ENCODE measurements at regions not wholly inside any gene's neighbourhood (a gene's known extent, or its start where the extent isn't known, plus 50 kb on each side); places are given as distances from the start of the nearest gene placed in this dataset.

DNA sequence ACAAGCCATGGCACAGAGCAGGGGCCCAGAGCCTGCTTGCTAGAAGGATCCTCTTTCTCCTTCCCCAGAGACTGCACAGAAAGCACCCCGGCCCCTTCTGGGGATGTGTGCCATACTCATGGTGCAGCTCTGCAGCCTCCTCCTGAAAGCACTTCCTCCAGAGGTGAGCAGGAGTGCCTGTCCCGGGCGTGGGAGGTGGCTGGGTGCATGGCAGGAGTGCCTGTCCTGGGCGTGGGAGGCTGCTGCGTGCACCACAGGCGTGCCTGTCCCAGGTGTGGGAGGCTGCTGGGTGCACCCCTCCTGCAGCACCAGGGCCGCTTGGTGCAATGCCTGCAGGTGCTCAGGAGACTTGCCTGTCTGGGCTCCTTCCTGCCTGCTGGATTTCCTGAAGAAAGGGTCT, 913.3 kb downstream of the UQCRFS1 start:
- TF ChIP-seq, protein P1, sequence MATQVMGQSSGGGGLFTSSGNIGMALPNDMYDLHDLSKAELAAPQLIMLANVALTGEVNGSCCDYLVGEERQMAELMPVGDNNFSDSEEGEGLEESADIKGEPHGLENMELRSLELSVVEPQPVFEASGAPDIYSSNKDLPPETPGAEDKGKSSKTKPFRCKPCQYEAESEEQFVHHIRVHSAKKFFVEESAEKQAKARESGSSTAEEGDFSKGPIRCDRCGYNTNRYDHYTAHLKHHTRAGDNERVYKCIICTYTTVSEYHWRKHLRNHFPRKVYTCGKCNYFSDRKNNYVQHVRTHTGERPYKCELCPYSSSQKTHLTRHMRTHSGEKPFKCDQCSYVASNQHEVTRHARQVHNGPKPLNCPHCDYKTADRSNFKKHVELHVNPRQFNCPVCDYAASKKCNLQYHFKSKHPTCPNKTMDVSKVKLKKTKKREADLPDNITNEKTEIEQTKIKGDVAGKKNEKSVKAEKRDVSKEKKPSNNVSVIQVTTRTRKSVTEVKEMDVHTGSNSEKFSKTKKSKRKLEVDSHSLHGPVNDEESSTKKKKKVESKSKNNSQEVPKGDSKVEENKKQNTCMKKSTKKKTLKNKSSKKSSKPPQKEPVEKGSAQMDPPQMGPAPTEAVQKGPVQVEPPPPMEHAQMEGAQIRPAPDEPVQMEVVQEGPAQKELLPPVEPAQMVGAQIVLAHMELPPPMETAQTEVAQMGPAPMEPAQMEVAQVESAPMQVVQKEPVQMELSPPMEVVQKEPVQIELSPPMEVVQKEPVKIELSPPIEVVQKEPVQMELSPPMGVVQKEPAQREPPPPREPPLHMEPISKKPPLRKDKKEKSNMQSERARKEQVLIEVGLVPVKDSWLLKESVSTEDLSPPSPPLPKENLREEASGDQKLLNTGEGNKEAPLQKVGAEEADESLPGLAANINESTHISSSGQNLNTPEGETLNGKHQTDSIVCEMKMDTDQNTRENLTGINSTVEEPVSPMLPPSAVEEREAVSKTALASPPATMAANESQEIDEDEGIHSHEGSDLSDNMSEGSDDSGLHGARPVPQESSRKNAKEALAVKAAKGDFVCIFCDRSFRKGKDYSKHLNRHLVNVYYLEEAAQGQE (IDR thresholded peaks at IDR 0.05; ENCODE audit: low read depth) = no peak
- TF ChIP-seq TEAD4 (IDR thresholded peaks at IDR 0.05) (peak; percentile 60), CREB1 (IDR thresholded peaks at IDR 0.05; ENCODE audit: low read depth) (no peak), YY1 (IDR thresholded peaks at IDR 0.05; ENCODE audit: low read depth) (no peak), EGR1 (IDR thresholded peaks at IDR 0.05) (peak; percentile 89), ZBTB7A (IDR thresholded peaks at IDR 0.05; ENCODE audit: low read depth) (no peak), CEBPB (IDR thresholded peaks at IDR 0.05) (no peak), EP300 (IDR thresholded peaks at IDR 0.05; ENCODE audit: borderline replicate concordance) (peak; percentile 71), TCF12 (IDR thresholded peaks at IDR 0.05; ENCODE audit: low read depth) (peak; percentile 82), RAD21 (IDR thresholded peaks at IDR 0.05; ENCODE audit: low read depth) (no peak), NFIC (IDR thresholded peaks at IDR 0.05) (no peak), FOXM1 (IDR thresholded peaks at IDR 0.05; ENCODE audit: borderline replicate concordance, low read depth) (no peak), TAF1 (IDR thresholded peaks at IDR 0.05; ENCODE audit: low read depth) (no peak)
- TF ChIP-seq, protein P2, sequence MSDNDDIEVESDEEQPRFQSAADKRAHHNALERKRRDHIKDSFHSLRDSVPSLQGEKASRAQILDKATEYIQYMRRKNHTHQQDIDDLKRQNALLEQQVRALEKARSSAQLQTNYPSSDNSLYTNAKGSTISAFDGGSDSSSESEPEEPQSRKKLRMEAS (IDR thresholded peaks at IDR 0.05) = no peak
- TF ChIP-seq, protein P3, sequence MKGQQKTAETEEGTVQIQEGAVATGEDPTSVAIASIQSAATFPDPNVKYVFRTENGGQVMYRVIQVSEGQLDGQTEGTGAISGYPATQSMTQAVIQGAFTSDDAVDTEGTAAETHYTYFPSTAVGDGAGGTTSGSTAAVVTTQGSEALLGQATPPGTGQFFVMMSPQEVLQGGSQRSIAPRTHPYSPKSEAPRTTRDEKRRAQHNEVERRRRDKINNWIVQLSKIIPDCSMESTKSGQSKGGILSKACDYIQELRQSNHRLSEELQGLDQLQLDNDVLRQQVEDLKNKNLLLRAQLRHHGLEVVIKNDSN (IDR thresholded peaks at IDR 0.05) = no peak

DNA sequence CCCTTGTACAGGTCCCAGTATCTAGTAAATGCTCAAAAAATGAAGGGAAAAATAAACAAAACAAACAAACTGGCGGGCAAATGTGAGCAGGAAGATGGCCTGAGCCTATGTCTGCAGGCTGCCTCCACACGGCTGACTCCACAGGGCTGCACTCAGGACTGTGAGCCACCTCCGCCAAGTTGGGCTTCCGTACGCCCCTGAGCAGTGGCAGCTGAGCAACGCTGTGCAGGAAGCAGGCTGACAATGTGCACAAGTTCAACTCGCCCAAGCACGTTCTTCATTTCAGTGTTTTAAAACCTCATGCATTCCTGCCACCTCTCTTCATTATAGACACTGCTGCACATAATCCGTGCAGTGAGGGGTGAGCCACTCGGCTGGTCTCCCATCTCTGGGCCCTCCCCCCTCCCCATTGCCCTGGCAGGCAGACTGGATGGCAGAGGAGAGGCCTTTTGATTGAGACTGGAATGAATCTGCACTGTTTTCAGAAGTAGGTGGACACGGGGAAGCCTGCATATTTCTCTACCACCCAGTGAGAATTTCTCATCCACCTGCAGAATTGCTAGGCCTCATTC, 915.3 kb downstream of the UQCRFS1 start:
- TF ChIP-seq, protein P1 (IDR thresholded peaks at IDR 0.05; ENCODE audit: low read depth) = no peak
- TF ChIP-seq NFIC (IDR thresholded peaks at IDR 0.05) = no peak
- TF ChIP-seq CEBPB (IDR thresholded peaks at IDR 0.05) = no peak
- no peak for TF ChIP-seq EGR1 (IDR thresholded peaks at IDR 0.05)
- TF ChIP-seq, protein P2 (IDR thresholded peaks at IDR 0.05) = no peak
- no peak for TF ChIP-seq CREB1 (IDR thresholded peaks at IDR 0.05; ENCODE audit: low read depth)
- TF ChIP-seq EP300 (IDR thresholded peaks at IDR 0.05; ENCODE audit: borderline replicate concordance) = no peak
- no peak for TF ChIP-seq YY1 (IDR thresholded peaks at IDR 0.05; ENCODE audit: low read depth)
- no peak; the same call in 1 of the 2 replicates for TF ChIP-seq TEAD4 (IDR thresholded peaks at IDR 0.05)
- TF ChIP-seq RAD21 (IDR thresholded peaks at IDR 0.05; ENCODE audit: low read depth) = no peak
- no peak for TF ChIP-seq TCF12 (IDR thresholded peaks at IDR 0.05; ENCODE audit: low read depth)

DNA sequence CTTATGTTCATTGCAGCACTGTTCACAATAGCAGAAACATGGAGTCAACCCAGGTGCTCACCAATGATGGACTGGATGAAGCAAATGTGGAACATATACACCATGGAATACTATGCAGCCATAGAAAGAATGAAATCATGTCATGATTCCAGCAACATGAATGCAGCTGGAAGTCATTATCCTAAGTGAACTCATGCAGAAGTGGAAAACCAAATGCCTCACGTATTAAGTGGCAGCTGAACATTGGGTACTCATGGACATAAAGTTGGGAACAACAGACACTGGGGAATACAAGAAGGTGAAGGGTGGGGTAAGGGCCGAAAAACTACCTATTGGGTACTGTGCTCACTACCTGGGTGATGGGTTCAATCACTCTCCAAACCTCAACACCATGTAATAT, 915.9 kb downstream of the UQCRFS1 start:
- TF ChIP-seq, protein P3 (IDR thresholded peaks at IDR 0.05) = no peak
- no peak for TF ChIP-seq CREB1 (IDR thresholded peaks at IDR 0.05; ENCODE audit: low read depth)
- no peak for TF ChIP-seq RAD21 (IDR thresholded peaks at IDR 0.05; ENCODE audit: low read depth)
- no peak for TF ChIP-seq FOXM1 (IDR thresholded peaks at IDR 0.05; ENCODE audit: borderline replicate concordance, low read depth)
- no peak for TF ChIP-seq EP300 (IDR thresholded peaks at IDR 0.05; ENCODE audit: borderline replicate concordance)
- TF ChIP-seq, protein P1 (IDR thresholded peaks at IDR 0.05; ENCODE audit: low read depth) = no peak
- TF ChIP-seq NFIC (IDR thresholded peaks at IDR 0.05) = no peak
- no peak for TF ChIP-seq YY1 (IDR thresholded peaks at IDR 0.05; ENCODE audit: low read depth)

DNA sequence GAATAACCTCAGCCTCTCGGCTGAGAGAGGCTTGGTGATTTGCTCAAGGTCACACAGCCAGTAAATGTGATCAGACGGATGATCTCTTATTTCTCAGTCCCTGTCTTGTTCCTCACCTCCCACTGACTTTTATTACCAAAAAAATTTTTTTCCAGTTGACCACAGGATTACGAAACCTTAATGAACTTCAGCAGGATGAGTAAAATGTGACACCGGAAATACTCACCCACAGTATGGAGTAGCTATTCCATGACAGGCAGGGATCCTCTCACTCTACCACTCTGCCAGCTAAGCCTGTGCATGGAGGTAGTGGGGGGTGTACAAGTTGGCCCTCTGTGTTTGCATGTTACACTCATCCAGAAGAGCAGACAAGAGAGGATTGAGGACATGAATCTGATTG, 916.4 kb downstream of the UQCRFS1 start:
- TF ChIP-seq NFIC (IDR thresholded peaks at IDR 0.05) (no peak), CREB1 (IDR thresholded peaks at IDR 0.05; ENCODE audit: low read depth) (no peak), ZBTB7A (IDR thresholded peaks at IDR 0.05; ENCODE audit: low read depth) (no peak)

DNA sequence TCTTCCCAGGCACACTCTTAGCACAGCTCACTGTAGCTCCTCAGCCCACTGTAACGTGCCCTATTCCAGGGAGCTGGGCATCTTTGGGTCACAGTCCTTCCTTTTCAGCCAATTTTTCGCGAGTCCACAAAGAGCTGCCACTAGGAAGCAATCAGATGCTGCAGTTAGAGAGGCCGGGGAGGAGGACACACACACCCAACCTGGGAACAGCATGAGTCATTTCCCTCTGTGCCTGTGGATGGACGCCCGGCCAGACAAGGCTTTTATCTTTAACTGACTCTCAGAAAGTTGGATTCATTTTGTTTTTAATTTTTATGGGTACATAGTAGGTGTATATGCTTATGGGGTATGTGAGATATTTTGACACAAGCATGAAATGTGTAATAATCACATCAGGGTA, 918.6 kb downstream of the UQCRFS1 start:
- TF ChIP-seq TEAD4 (IDR thresholded peaks at IDR 0.05) = no peak
- TF ChIP-seq CEBPB (IDR thresholded peaks at IDR 0.05) = no peak
- TF ChIP-seq NFIC (IDR thresholded peaks at IDR 0.05) = no peak
- no peak for TF ChIP-seq TCF12 (IDR thresholded peaks at IDR 0.05; ENCODE audit: low read depth)
- no peak for TF ChIP-seq ZBTB7A (IDR thresholded peaks at IDR 0.05; ENCODE audit: low read depth)
- TF ChIP-seq TAF1 (IDR thresholded peaks at IDR 0.05; ENCODE audit: low read depth) = no peak
- TF ChIP-seq, protein P1 (IDR thresholded peaks at IDR 0.05; ENCODE audit: low read depth) = no peak
- no peak for TF ChIP-seq CREB1 (IDR thresholded peaks at IDR 0.05; ENCODE audit: low read depth)
- TF ChIP-seq RAD21 (IDR thresholded peaks at IDR 0.05; ENCODE audit: low read depth) = no peak
- TF ChIP-seq EGR1 (IDR thresholded peaks at IDR 0.05) = no peak
- TF ChIP-seq, protein P3 (IDR thresholded peaks at IDR 0.05) = no peak
- TF ChIP-seq YY1 (IDR thresholded peaks at IDR 0.05; ENCODE audit: low read depth) = no peak
- TF ChIP-seq, protein P2 (IDR thresholded peaks at IDR 0.05) = no peak

All from Ishikawa (cell line).